ENCODE measurements at regions not wholly inside any gene's neighbourhood (a gene's known extent, or its start where the extent isn't known, plus 50 kb on each side); places are given as distances from the start of the nearest gene placed in this dataset.
"Not testable (repeated sequence)": the region's sequence is repeated elsewhere in the genome, so short reads cannot be mapped to it uniquely, and the experiment has no call there.

GRCh38 chr3:177852001-177852807 is 654.9 kb upstream of the TBL1XR1 start:
- no peak overlapping the region for H3K4me3 ChIP-seq (replicated peaks; ENCODE audit: low read depth, low read length)
- peak; percentile 35 for DNase-seq (ENCODE audit: low read depth)
- TF ChIP-seq, protein P1, sequence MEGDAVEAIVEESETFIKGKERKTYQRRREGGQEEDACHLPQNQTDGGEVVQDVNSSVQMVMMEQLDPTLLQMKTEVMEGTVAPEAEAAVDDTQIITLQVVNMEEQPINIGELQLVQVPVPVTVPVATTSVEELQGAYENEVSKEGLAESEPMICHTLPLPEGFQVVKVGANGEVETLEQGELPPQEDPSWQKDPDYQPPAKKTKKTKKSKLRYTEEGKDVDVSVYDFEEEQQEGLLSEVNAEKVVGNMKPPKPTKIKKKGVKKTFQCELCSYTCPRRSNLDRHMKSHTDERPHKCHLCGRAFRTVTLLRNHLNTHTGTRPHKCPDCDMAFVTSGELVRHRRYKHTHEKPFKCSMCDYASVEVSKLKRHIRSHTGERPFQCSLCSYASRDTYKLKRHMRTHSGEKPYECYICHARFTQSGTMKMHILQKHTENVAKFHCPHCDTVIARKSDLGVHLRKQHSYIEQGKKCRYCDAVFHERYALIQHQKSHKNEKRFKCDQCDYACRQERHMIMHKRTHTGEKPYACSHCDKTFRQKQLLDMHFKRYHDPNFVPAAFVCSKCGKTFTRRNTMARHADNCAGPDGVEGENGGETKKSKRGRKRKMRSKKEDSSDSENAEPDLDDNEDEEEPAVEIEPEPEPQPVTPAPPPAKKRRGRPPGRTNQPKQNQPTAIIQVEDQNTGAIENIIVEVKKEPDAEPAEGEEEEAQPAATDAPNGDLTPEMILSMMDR (IDR thresholded peaks at IDR 0.05; ENCODE audit: low read length, missing control alignments), result no peak

DNA sequence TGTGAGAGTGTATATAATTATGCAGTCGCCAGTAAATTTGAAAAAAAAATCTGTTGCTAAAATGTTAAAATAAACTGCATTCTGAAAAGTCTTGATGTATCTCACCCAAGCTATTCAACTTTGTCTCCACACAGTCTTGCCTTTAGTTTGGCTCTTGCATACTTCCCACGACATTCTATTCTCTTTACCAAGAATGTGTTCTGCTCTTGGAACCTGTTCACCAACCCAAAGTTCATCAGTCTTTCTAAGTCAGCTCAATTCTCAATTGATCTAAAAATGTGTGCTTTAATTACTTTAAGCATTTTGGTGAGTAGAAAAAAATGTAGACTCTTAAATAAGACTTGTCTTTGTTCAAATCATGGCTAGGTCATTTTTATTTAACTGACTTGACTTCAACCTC is 657.7 kb upstream of the TBL1XR1 start:
- TF ChIP-seq, protein P1 (IDR thresholded peaks at IDR 0.05; ENCODE audit: low read length, missing control alignments), result no peak
- H3K4me3 ChIP-seq (replicated peaks; ENCODE audit: low read depth, low read length), result no peak overlapping the region
- DNase-seq (ENCODE audit: low read depth), result no peak

DNA sequence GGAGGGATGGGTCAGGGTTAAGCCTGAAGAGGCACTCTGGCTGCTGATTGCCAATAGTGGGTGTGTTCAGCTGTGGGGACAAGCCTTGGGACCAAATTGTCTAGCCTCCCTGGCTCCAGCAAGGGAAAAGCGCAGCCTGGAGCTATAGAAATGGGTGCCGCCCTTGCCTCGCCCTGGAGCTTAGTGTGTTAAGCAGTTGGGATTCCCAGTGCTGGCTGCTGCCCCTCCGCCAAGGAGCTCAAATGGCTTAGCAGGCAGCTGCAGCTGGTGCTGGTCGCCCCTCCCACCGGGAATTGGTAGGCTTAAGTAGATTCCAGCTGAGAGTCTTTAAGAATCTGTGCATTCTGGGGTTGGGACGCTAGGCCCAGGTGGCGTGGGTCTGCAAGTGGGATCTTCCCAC is 662.9 kb upstream of the TBL1XR1 start:
- TF ChIP-seq, protein P1 (IDR thresholded peaks at IDR 0.05; ENCODE audit: low read length, missing control alignments), result no peak
- no peak overlapping the region for H3K4me3 ChIP-seq (replicated peaks; ENCODE audit: low read depth, low read length)
- DNase-seq (ENCODE audit: low read depth), result no peak

GRCh38 chr3:177862962-177863491 is 665.7 kb upstream of the TBL1XR1 start:
- no peak for DNase-seq (ENCODE audit: low read depth)
- TF ChIP-seq, protein P1 (IDR thresholded peaks at IDR 0.05; ENCODE audit: low read length, missing control alignments), result no peak
- no peak overlapping the region for H3K4me3 ChIP-seq (replicated peaks; ENCODE audit: low read depth, low read length)

- H3K4me3 ChIP-seq (replicated peaks; ENCODE audit: low read depth, low read length); DNase-seq (ENCODE audit: low read depth): not testable (repeated sequence)
Measured at GRCh38 chr3:177871267-177871666, 665.0 kb upstream of the KCNMB2 start.

DNA sequence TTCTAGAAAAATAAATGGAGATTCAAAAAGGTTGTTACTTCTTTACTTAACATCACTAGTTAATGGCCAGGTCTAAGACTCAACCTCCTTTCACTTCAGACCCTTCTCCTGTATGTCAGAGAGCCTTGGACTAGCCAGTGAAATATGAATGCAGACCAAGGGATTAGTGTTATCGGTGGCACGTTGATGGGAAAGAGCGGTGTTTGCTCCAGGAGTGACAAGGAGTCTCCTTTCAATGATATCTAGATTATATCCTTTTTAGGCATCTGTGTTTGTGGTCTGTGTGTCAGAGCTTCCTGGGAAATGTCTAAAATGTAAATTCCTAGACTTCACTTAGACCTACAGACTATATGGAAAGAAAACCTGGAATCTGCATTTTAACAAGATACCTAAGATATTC is 658.0 kb upstream of the KCNMB2 start:
- TF ChIP-seq, protein P1 (IDR thresholded peaks at IDR 0.05; ENCODE audit: low read length, missing control alignments), result no peak
- no peak for DNase-seq (ENCODE audit: low read depth)
- no peak overlapping the region for H3K4me3 ChIP-seq (replicated peaks; ENCODE audit: low read depth, low read length)

DNA sequence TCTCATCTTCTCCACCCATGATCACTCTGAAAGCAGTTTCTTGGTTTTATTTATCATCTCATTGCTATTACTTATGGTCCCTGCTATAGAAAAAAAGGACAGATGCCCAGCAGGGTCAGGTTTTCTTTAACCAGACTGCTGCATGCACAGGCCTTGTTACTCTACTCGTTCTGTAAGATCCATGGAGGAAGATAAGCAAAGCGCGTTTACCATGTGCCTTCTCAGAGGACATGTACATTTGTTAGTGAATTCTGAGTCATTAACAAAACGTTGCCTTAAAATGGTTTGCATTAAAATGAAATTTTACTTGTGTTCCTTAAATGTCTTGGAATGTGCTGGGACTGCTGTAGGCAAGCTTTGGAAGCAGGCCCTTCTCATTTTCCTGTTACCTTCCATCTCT is 657.3 kb upstream of the KCNMB2 start:
- H3K4me3 ChIP-seq (replicated peaks; ENCODE audit: low read depth, low read length), result no peak overlapping the region
- TF ChIP-seq, protein P1 (IDR thresholded peaks at IDR 0.05; ENCODE audit: low read length, missing control alignments), result no peak
- DNase-seq (ENCODE audit: low read depth), result no peak

Data from fibroblast of pulmonary artery (primary cell).